ENCODE measurements at regions not wholly inside any gene's neighbourhood (a gene's known extent, or its start where the extent isn't known, plus 50 kb on each side); places are given as distances from the start of the nearest gene placed in this dataset.

- H3K9ac ChIP-seq (ENCODE audit: low read depth, low read length) = no peak overlapping the region
- WGBS = 53% methylated on average over 1 of the region's 2 CpGs
- H3K4me3 ChIP-seq (ENCODE audit: low read length) = no peak overlapping the region
- no peaks in the 10 kb centered on the region for H3K36me3 ChIP-seq (ENCODE audit: insufficient read depth, low read length)
- H3K27ac ChIP-seq (ENCODE audit: low read depth, low read length) = no peak overlapping the region
- H3K27me3 ChIP-seq (ENCODE audit: insufficient read depth, low read length) = no peaks in the 10 kb centered on the region
- no peaks in the 10 kb centered on the region for H3K9me3 ChIP-seq (ENCODE audit: insufficient read depth, low read depth, low read length)
- no peaks in the 10 kb centered on the region for H3K4me1 ChIP-seq (ENCODE audit: insufficient read depth, low read length)
Observed at GRCh38 chr21:25506261-25506660, 101.0 kb downstream of the MRPL39 start.

GRCh38 chr21:25503981-25504380, 103.3 kb downstream of the MRPL39 start:
- no peaks in the 10 kb centered on the region for H3K27me3 ChIP-seq (ENCODE audit: insufficient read depth, low read length)
- no peaks in the 10 kb centered on the region for H3K36me3 ChIP-seq (ENCODE audit: insufficient read depth, low read length)
- WGBS = 100% methylated on average over 1 of the region's 1 CpG
- H3K27ac ChIP-seq (ENCODE audit: low read depth, low read length) = no peak overlapping the region
- H3K4me3 ChIP-seq (ENCODE audit: low read length) = no peak overlapping the region
- no peak overlapping the region for H3K9ac ChIP-seq (ENCODE audit: low read depth, low read length)
- H3K4me1 ChIP-seq (ENCODE audit: insufficient read depth, low read length) = no peaks in the 10 kb centered on the region
- no peaks in the 10 kb centered on the region for H3K9me3 ChIP-seq (ENCODE audit: insufficient read depth, low read depth, low read length)

- no peaks in the 10 kb centered on the region for H3K4me1 ChIP-seq (ENCODE audit: insufficient read depth, low read length)
- WGBS = 88% methylated on average over 1 of the region's 1 CpG
- no peaks in the 10 kb centered on the region for H3K36me3 ChIP-seq (ENCODE audit: insufficient read depth, low read length)
- no peaks in the 10 kb centered on the region for H3K9me3 ChIP-seq (ENCODE audit: insufficient read depth, low read depth, low read length)
- no peak overlapping the region for H3K4me3 ChIP-seq (ENCODE audit: low read length)
- H3K27ac ChIP-seq (ENCODE audit: low read depth, low read length) = no peak overlapping the region
- H3K27me3 ChIP-seq (ENCODE audit: insufficient read depth, low read length) = no peaks in the 10 kb centered on the region
- H3K9ac ChIP-seq (ENCODE audit: low read depth, low read length) = no peak overlapping the region
Observed at GRCh38 chr21:25501996-25502665, 105.2 kb downstream of the MRPL39 start.

- 85% methylated on average over 1 of the region's 2 CpGs for WGBS
- H3K27ac ChIP-seq (ENCODE audit: low read depth, low read length) = no peak overlapping the region
- no peaks in the 10 kb centered on the region for H3K4me1 ChIP-seq (ENCODE audit: insufficient read depth, low read length)
- no peaks in the 10 kb centered on the region for H3K36me3 ChIP-seq (ENCODE audit: insufficient read depth, low read length)
- H3K27me3 ChIP-seq (ENCODE audit: insufficient read depth, low read length) = no peaks in the 10 kb centered on the region
- no peaks in the 10 kb centered on the region for H3K9me3 ChIP-seq (ENCODE audit: insufficient read depth, low read depth, low read length)
- H3K4me3 ChIP-seq (ENCODE audit: low read length) = no peak overlapping the region
- H3K9ac ChIP-seq (ENCODE audit: low read depth, low read length) = no peak overlapping the region
Observed at GRCh38 chr21:25501462-25501861, 105.8 kb downstream of the MRPL39 start.

GRCh38 chr21:25500598-25500997, 106.7 kb downstream of the MRPL39 start:
- H3K9ac ChIP-seq (ENCODE audit: low read depth, low read length) = no peak overlapping the region
- H3K27ac ChIP-seq (ENCODE audit: low read depth, low read length) = no peak overlapping the region
- H3K4me3 ChIP-seq (ENCODE audit: low read length) = no peak overlapping the region
- no peaks in the 10 kb centered on the region for H3K27me3 ChIP-seq (ENCODE audit: insufficient read depth, low read length)
- no peaks in the 10 kb centered on the region for H3K9me3 ChIP-seq (ENCODE audit: insufficient read depth, low read depth, low read length)
- WGBS = 69% methylated on average over 2 of the region's 2 CpGs
- H3K4me1 ChIP-seq (ENCODE audit: insufficient read depth, low read length) = no peaks in the 10 kb centered on the region
- H3K36me3 ChIP-seq (ENCODE audit: insufficient read depth, low read length) = no peaks in the 10 kb centered on the region

GRCh38 chr21:25496825-25497482, 110.3 kb downstream of the MRPL39 start:
- no peaks in the 10 kb centered on the region for H3K36me3 ChIP-seq (ENCODE audit: insufficient read depth, low read length)
- 90% methylated on average over 2 of the region's 2 CpGs for WGBS
- no peaks in the 10 kb centered on the region for H3K27me3 ChIP-seq (ENCODE audit: insufficient read depth, low read length)
- no peaks in the 10 kb centered on the region for H3K9me3 ChIP-seq (ENCODE audit: insufficient read depth, low read depth, low read length)
- H3K9ac ChIP-seq (ENCODE audit: low read depth, low read length) = no peak overlapping the region
- no peaks in the 10 kb centered on the region for H3K4me1 ChIP-seq (ENCODE audit: insufficient read depth, low read length)
- H3K4me3 ChIP-seq (ENCODE audit: low read length) = no peak overlapping the region
- H3K27ac ChIP-seq (ENCODE audit: low read depth, low read length) = no peak overlapping the region

GRCh38 chr21:25494804-25495203, 112.5 kb downstream of the MRPL39 start:
- Histone ChIP-seq H3K27me3 (ENCODE audit: insufficient read depth, low read length) (no peaks in the 10 kb centered on the region), H3K27ac (ENCODE audit: low read depth, low read length) (no peak overlapping the region), H3K36me3 (ENCODE audit: insufficient read depth, low read length) (no peaks in the 10 kb centered on the region), H3K9ac (ENCODE audit: low read depth, low read length) (no peak overlapping the region), H3K4me3 (ENCODE audit: low read length) (no peak overlapping the region), H3K9me3 (ENCODE audit: insufficient read depth, low read depth, low read length) (no peaks in the 10 kb centered on the region), H3K4me1 (ENCODE audit: insufficient read depth, low read length) (no peaks in the 10 kb centered on the region)
- no CpG with 5 or more reads among the region's 1 CpG for WGBS

DNA sequence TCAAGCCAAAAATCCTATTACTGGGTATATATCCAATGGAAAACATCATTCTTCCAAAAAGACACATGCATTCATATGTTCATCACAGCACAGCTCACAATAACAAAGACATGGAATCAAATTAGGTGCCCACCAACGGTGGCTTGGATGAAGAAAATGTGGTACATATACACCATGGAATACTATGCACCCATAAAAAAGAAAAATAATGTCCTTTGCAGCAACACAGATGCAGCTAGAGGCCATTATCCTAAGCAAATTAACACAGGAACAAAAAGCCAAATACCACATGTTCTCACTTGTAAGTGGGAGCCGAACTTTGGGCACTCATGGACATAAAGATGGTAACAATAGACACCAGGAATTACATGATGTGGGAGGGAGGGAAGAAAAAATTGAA, 113.6 kb downstream of the MRPL39 start:
- no peak overlapping the region for H3K27ac ChIP-seq (ENCODE audit: low read depth, low read length)
- H3K9ac ChIP-seq (ENCODE audit: low read depth, low read length) = no peak overlapping the region
- no peaks in the 10 kb centered on the region for H3K27me3 ChIP-seq (ENCODE audit: insufficient read depth, low read length)
- H3K4me1 ChIP-seq (ENCODE audit: insufficient read depth, low read length) = no peaks in the 10 kb centered on the region
- H3K9me3 ChIP-seq (ENCODE audit: insufficient read depth, low read depth, low read length) = no peaks in the 10 kb centered on the region
- no peak overlapping the region for H3K4me3 ChIP-seq (ENCODE audit: low read length)
- 74% methylated on average over 2 of the region's 2 CpGs for WGBS
- H3K36me3 ChIP-seq (ENCODE audit: insufficient read depth, low read length) = no peaks in the 10 kb centered on the region

DNA sequence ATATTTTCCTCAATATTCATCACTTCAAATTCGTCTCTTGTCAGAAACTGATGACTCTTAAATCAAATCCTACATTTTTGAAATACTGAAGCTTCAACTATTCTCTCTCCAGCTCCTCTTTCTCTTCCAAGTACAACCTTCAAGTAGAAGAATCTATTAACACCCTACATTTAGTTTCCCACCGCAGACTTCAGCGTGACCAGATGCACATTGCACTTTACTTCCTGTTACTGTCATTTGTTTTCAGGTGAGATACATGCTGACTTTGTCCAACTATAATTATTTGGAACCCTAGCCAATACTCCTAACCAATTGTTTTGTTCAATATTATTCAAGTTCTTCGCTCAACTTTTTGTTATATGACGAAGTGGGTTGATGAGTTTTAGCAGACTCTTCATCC, 116.0 kb downstream of the MRPL39 start:
- no peak overlapping the region for H3K9ac ChIP-seq (ENCODE audit: low read depth, low read length)
- H3K4me1 ChIP-seq (ENCODE audit: insufficient read depth, low read length) = no peaks in the 10 kb centered on the region
- no peaks in the 10 kb centered on the region for H3K9me3 ChIP-seq (ENCODE audit: insufficient read depth, low read depth, low read length)
- H3K4me3 ChIP-seq (ENCODE audit: low read length) = no peak overlapping the region
- no peaks in the 10 kb centered on the region for H3K27me3 ChIP-seq (ENCODE audit: insufficient read depth, low read length)
- 90% methylated on average over 5 of the region's 5 CpGs for WGBS
- no peak overlapping the region for H3K27ac ChIP-seq (ENCODE audit: low read depth, low read length)
- no peaks in the 10 kb centered on the region for H3K36me3 ChIP-seq (ENCODE audit: insufficient read depth, low read length)

- Histone ChIP-seq H3K4me1 (ENCODE audit: insufficient read depth, low read length) (no peaks in the 10 kb centered on the region), H3K27me3 (ENCODE audit: insufficient read depth, low read length) (no peaks in the 10 kb centered on the region), H3K27ac (ENCODE audit: low read depth, low read length) (no peak overlapping the region), H3K9me3 (ENCODE audit: insufficient read depth, low read depth, low read length) (no peaks in the 10 kb centered on the region), H3K4me3 (ENCODE audit: low read length) (no peak overlapping the region), H3K36me3 (ENCODE audit: insufficient read depth, low read length) (no peaks in the 10 kb centered on the region), H3K9ac (ENCODE audit: low read depth, low read length) (no peak overlapping the region)
Observed at GRCh38 chr21:25490742-25491141, 116.5 kb downstream of the MRPL39 start.

DNA sequence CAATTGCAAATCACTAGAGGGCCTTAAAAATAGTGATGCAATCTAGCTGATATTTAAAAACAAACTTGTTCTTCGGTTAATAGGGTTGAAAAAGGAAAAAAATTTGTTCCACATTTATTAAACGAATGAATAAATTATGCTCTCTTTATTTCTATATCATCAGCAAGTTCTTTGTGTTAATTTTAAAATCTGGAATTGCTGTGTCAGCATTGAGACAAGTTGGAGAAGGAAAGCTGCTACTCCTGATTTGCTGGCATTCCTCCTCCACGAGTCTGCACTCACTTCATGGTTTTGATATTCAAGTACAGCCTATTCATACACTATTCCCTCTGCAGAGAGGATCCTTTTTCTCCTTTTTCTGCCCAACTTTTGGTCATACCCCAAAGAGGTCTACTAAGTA, 117.6 kb downstream of the MRPL39 start:
- Histone ChIP-seq H3K4me1 (ENCODE audit: insufficient read depth, low read length) (no peaks in the 10 kb centered on the region), H3K36me3 (ENCODE audit: insufficient read depth, low read length) (no peaks in the 10 kb centered on the region), H3K4me3 (ENCODE audit: low read length) (no peak overlapping the region), H3K27me3 (ENCODE audit: insufficient read depth, low read length) (no peaks in the 10 kb centered on the region), H3K9me3 (ENCODE audit: insufficient read depth, low read depth, low read length) (no peaks in the 10 kb centered on the region), H3K9ac (ENCODE audit: low read depth, low read length) (no peak overlapping the region), H3K27ac (ENCODE audit: low read depth, low read length) (no peak overlapping the region)
- 68% methylated on average over 1 of the region's 3 CpGs for WGBS

Measured in HUES64 (cell line).